HG03097 (cell line): ENCODE measurements at regions not wholly inside any gene's neighbourhood (a gene's known extent, or its start where the extent isn't known, plus 50 kb on each side); places are given as distances from the start of the nearest gene placed in this dataset.

Experiments used
- ATAC-seq: cut with Tn5 transposase; IDR thresholded peaks from one replicate; pipeline ENCODE4 v1.9.1; 2021; ENCODE audit not compliant: unreplicated experiment, low FRiP score

- no peak for ATAC-seq
Measured at GRCh38 chr9:103999375-104000062, 94.6 kb upstream of the SMC2 start.

- no peak for ATAC-seq
Measured at GRCh38 chr9:104009826-104010225, 84.3 kb upstream of the SMC2 start.

- no peak for ATAC-seq
Measured at GRCh38 chr9:104022083-104022482, 72.0 kb upstream of the SMC2 start.

GRCh38 chr9:104025104-104025503 is 69.0 kb upstream of the SMC2 start:
- ATAC-seq: no peak

- ATAC-seq: no peak
Measured at GRCh38 chr9:104025945-104026344, 68.2 kb upstream of the SMC2 start.

- no peak for ATAC-seq
Measured at GRCh38 chr9:104027295-104027694, 66.8 kb upstream of the SMC2 start.

GRCh38 chr9:104028827-104029226 is 65.3 kb upstream of the SMC2 start:
- ATAC-seq: no peak
